GM23338 (cell line): ENCODE measurements at regions not wholly inside any gene's neighbourhood (a gene's known extent, or its start where the extent isn't known, plus 50 kb on each side); places are given as distances from the start of the nearest gene placed in this dataset.

ENCODE experiments used
- ATAC-seq: fragments of 200-7000 bp; cut with Tn5 transposase; 3 replicates; pipeline ENCODE4 v1.9.1; 2020
- DNase-seq: peaks from one replicate; pipeline ENCODE4 v3.0.0-alpha.2; 2015; ENCODE audit warnings: low spot score
- H2AFZ ChIP-seq: fragments of 200-600 bp; sonication (generic); 2 replicates; pipeline ENCODE4 v1.8.0; 2016; ENCODE audit warnings: antibody characterized with exemption, mild to moderate bottlenecking, moderate library complexity
- H3F3A ChIP-seq: fragments of 200-600 bp; sonication (generic); replicated peaks from 2 replicates; pipeline ENCODE4 v1.8.0; 2017; ENCODE audit warnings: antibody characterized with exemption, mixed run types, low read depth
- H3K27ac ChIP-seq: fragments of 200-600 bp; sonication (generic); 2 replicates; pipeline ENCODE4 v1.6.1; 2016; ENCODE audit warnings: low read depth
- H3K27me3 ChIP-seq: fragments of 200-600 bp; sonication (generic); 2 replicates; pipeline ENCODE4 v1.8.0; 2016; ENCODE audit warnings: mild to moderate bottlenecking, mixed run types, moderate library complexity; ENCODE audit not compliant: insufficient read depth
- H3K36me3 ChIP-seq: fragments of 200-600 bp; sonication (generic); 2 replicates; pipeline ENCODE4 v1.8.0; 2016; ENCODE audit warnings: mild to moderate bottlenecking; ENCODE audit not compliant: insufficient read depth
- H3K4me1 ChIP-seq: fragments of 200-600 bp; sonication (generic); 2 replicates; pipeline ENCODE4 v1.8.0; 2016; ENCODE audit warnings: mild to moderate bottlenecking, moderate library complexity; ENCODE audit not compliant: insufficient read depth
- H3K4me2 ChIP-seq: fragments of 200-600 bp; sonication (generic); 2 replicates; pipeline ENCODE4 v1.7.1; 2017; ENCODE audit warnings: mixed run types
- H3K4me3 ChIP-seq: fragments of 200-600 bp; sonication (generic); 2 replicates; pipeline ENCODE4 v1.6.1; 2016; ENCODE audit warnings: mixed run types
- H3K79me2 ChIP-seq: fragments of 200-600 bp; sonication (generic); replicated peaks from 2 replicates; pipeline ENCODE4 v1.8.0; 2017; ENCODE audit warnings: mild to moderate bottlenecking; ENCODE audit not compliant: insufficient read depth
- H3K9me2 ChIP-seq: fragments of 200-600 bp; sonication (generic); 2 replicates; pipeline ENCODE4 v1.8.0; 2017; ENCODE audit not compliant: insufficient read depth
- H4K20me1 ChIP-seq: fragments of 200-600 bp; sonication (generic); replicated peaks from 2 replicates; pipeline ENCODE4 v1.8.0; 2017; ENCODE audit warnings: mild to moderate bottlenecking; ENCODE audit not compliant: insufficient read depth
- H3K27ac Mint-ChIP-seq: 2 replicates; pipeline ENCODE4 v1.8.0; 2020; ENCODE audit warnings: inconsistent platforms, mild to moderate bottlenecking, moderate library complexity, mixed read lengths
- H3K27me3 Mint-ChIP-seq: 3 replicates; pipeline ENCODE4 v1.8.0; 2022; ENCODE audit warnings: low read depth, mild to moderate bottlenecking, moderate library complexity, mixed read lengths, inconsistent platforms; ENCODE audit not compliant: insufficient read depth, poor library complexity
- H3K36me3 Mint-ChIP-seq: 3 replicates; pipeline ENCODE4 v1.8.0; 2021; ENCODE audit warnings: low read depth, mild to moderate bottlenecking, inconsistent platforms, moderate library complexity, mixed read lengths
- H3K4me1 Mint-ChIP-seq: 3 replicates; pipeline ENCODE4 v1.8.0; 2020; ENCODE audit warnings: mild to moderate bottlenecking, inconsistent platforms, mixed read lengths
- H3K4me3 Mint-ChIP-seq: 3 replicates; pipeline ENCODE4 v1.8.0; 2021; ENCODE audit warnings: moderate library complexity, mild to moderate bottlenecking, inconsistent platforms, mixed read lengths
- H3K9me3 Mint-ChIP-seq: 3 replicates; pipeline ENCODE4 v1.8.0; 2020; ENCODE audit warnings: moderate library complexity, mild to moderate bottlenecking, inconsistent platforms, mixed read lengths
- CREB1 ChIP-seq: fragments of 250-450 bp; sonication (Bioruptor Pico); IDR thresholded peaks from 2 replicates; pipeline ENCODE4 v1.5.0; 2020; ENCODE audit warnings: low read depth, mild to moderate bottlenecking, moderate library complexity
- EZH2 ChIP-seq: fragments of 200-600 bp; sonication (generic); IDR thresholded peaks from one replicate; pipeline ENCODE4 v1.8.0; 2017; ENCODE audit warnings: antibody characterized with exemption, mild to moderate bottlenecking, low read depth; ENCODE audit not compliant: unreplicated experiment
- EZH2phosphoT487 ChIP-seq: fragments of 200-600 bp; sonication (generic); IDR thresholded peaks from one replicate; pipeline ENCODE4 v1.8.1; 2018; ENCODE audit warnings: antibody characterized with exemption; ENCODE audit not compliant: unreplicated experiment
- JUNB ChIP-seq: IDR thresholded peaks from one replicate; pipeline ENCODE4 v1.6.1; 2016; ENCODE audit warnings: antibody characterized with exemption; ENCODE audit not compliant: unreplicated experiment
- NANOG ChIP-seq: IDR thresholded peaks from 2 replicates; pipeline ENCODE4 v1.6.1; 2016; ENCODE audit warnings: antibody characterized with exemption, borderline replicate concordance
- POLR2AphosphoS5 ChIP-seq: IDR thresholded peaks from 2 replicates; pipeline ENCODE4 v1.6.1; 2016; ENCODE audit warnings: antibody characterized with exemption, low read depth
- STAT1 ChIP-seq: IDR thresholded peaks from one replicate; pipeline ENCODE4 v1.6.1; 2016; ENCODE audit warnings: antibody characterized with exemption; ENCODE audit not compliant: unreplicated experiment
- ZNF114 ChIP-seq: fragments of 250-450 bp; sonication (Bioruptor Pico); IDR thresholded peaks from 2 replicates; pipeline ENCODE4 v1.5.0; 2020; ENCODE audit warnings: mild to moderate bottlenecking, moderate library complexity
- ZNF331 ChIP-seq: fragments of 250-450 bp; sonication (Bioruptor Pico); IDR thresholded peaks from 2 replicates; pipeline ENCODE4 v1.5.0; 2020; ENCODE audit warnings: low read depth, mild to moderate bottlenecking, moderate library complexity
- TF ChIP-seq, protein P1 (sequence below): IDR thresholded peaks from one replicate; pipeline ENCODE4 v1.6.1; 2018; ENCODE audit warnings: antibody characterized with exemption; ENCODE audit not compliant: unreplicated experiment
- TF ChIP-seq, protein P2 (sequence below): IDR thresholded peaks from 2 replicates; pipeline ENCODE4 v1.6.1; 2016; ENCODE audit warnings: antibody characterized with exemption
- TF ChIP-seq, protein P3 (sequence below): fragments of 250-450 bp; sonication (Bioruptor Pico); IDR thresholded peaks from 2 replicates; pipeline ENCODE4 v1.5.0; 2020; ENCODE audit warnings: mild to moderate bottlenecking, moderate library complexity

DNA sequence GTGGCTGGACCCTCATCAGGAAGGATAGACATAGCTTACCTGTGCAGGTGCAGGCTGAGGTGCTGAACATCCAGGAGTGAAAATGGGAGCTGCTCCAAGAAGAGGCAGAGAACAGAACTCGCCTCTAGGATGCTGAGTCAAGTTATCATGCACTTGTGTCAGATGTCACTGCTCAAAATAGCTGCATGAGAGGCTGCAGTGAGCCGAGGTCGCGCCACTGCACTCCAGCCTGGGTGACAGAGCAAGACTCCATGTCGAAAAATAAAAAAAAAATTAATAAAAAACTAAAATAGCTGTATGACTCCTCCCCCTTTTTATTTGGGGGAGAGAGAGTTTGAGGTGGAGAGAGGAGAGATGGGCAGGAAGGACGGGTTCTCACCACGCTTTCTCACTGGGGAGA lies 148.8 kb downstream of the FOXL1 start:
- DNase-seq = no peak
- no peak overlapping the region for H2AFZ ChIP-seq
- H3K27me3 ChIP-seq = no peaks in the 10 kb centered on the region
- Mint-ChIP-seq H3K27me3 (peaks cover 6% of the 10 kb centered on the region), H3K4me3 (no peak overlapping the region), H3K4me1 (peaks cover 17% of the 10 kb centered on the region), H3K9me3 (no peaks in the 10 kb centered on the region), H3K36me3 (no peaks in the 10 kb centered on the region), H3K27ac (no peak overlapping the region)
- H3K27ac ChIP-seq = no peak overlapping the region
- TF ChIP-seq EZH2 = no peak
- no peak for TF ChIP-seq POLR2AphosphoS5
- no peak for TF ChIP-seq EZH2phosphoT487
- no peak for TF ChIP-seq ZNF331 (CRISPR knock-in tag)
- no peak for TF ChIP-seq JUNB
- TF ChIP-seq STAT1 = no peak
- no peaks in the 10 kb centered on the region for H3K79me2 ChIP-seq
- H3K4me3 ChIP-seq = no peak overlapping the region
- no peaks in the 10 kb centered on the region for H4K20me1 ChIP-seq
- no peaks in the 10 kb centered on the region for H3K9me2 ChIP-seq
- H3K4me1 ChIP-seq = no peaks in the 10 kb centered on the region
- no peaks in the 10 kb centered on the region for H3F3A ChIP-seq
- no peak overlapping the region for H3K4me2 ChIP-seq
- no peaks in the 10 kb centered on the region for H3K36me3 ChIP-seq
- ATAC-seq = no peak

DNA sequence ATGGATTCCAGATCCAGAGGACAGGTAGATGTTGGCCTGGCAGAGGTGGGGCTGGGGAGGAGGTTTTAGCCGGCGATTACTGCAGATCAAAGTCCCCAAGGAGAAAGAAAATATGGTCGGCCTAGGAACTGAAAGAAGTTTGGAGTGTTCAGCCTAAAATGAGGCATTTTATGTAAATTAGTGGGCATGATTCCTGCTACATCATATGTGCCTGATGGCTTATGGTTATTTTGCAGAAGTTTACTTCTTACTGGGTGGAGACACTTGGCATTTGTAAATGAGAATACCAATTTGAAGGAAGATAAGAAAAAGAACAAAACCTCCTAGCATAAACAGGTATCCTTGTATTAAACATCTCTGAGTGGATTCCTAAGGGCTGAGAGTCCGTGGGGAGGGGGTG lies 149.3 kb downstream of the FOXL1 start:
- Mint-ChIP-seq H3K36me3 (no peaks in the 10 kb centered on the region), H3K4me1 (peaks cover 21% of the 10 kb centered on the region), H3K9me3 (no peaks in the 10 kb centered on the region), H3K27me3 (peaks cover 11% of the 10 kb centered on the region), H3K27ac (no peak overlapping the region), H3K4me3 (no peak overlapping the region)
- ATAC-seq (no peak), DNase-seq (no peak)
- no peak overlapping the region for H3K27ac ChIP-seq
- no peak overlapping the region for H3K4me2 ChIP-seq
- H2AFZ ChIP-seq = no peak overlapping the region
- no peaks in the 10 kb centered on the region for H4K20me1 ChIP-seq
- no peaks in the 10 kb centered on the region for H3K36me3 ChIP-seq
- no peaks in the 10 kb centered on the region for H3F3A ChIP-seq
- H3K4me3 ChIP-seq = no peak overlapping the region
- no peaks in the 10 kb centered on the region for H3K27me3 ChIP-seq
- peaks cover 4% of the 10 kb centered on the region; the same call in 1 of the 2 replicates for H3K4me1 ChIP-seq
- no peaks in the 10 kb centered on the region for H3K9me2 ChIP-seq
- H3K79me2 ChIP-seq = no peaks in the 10 kb centered on the region
- no peak for TF ChIP-seq ZNF331 (CRISPR knock-in tag)
- TF ChIP-seq, protein P1, sequence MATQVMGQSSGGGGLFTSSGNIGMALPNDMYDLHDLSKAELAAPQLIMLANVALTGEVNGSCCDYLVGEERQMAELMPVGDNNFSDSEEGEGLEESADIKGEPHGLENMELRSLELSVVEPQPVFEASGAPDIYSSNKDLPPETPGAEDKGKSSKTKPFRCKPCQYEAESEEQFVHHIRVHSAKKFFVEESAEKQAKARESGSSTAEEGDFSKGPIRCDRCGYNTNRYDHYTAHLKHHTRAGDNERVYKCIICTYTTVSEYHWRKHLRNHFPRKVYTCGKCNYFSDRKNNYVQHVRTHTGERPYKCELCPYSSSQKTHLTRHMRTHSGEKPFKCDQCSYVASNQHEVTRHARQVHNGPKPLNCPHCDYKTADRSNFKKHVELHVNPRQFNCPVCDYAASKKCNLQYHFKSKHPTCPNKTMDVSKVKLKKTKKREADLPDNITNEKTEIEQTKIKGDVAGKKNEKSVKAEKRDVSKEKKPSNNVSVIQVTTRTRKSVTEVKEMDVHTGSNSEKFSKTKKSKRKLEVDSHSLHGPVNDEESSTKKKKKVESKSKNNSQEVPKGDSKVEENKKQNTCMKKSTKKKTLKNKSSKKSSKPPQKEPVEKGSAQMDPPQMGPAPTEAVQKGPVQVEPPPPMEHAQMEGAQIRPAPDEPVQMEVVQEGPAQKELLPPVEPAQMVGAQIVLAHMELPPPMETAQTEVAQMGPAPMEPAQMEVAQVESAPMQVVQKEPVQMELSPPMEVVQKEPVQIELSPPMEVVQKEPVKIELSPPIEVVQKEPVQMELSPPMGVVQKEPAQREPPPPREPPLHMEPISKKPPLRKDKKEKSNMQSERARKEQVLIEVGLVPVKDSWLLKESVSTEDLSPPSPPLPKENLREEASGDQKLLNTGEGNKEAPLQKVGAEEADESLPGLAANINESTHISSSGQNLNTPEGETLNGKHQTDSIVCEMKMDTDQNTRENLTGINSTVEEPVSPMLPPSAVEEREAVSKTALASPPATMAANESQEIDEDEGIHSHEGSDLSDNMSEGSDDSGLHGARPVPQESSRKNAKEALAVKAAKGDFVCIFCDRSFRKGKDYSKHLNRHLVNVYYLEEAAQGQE = no peak
- TF ChIP-seq, protein P2, sequence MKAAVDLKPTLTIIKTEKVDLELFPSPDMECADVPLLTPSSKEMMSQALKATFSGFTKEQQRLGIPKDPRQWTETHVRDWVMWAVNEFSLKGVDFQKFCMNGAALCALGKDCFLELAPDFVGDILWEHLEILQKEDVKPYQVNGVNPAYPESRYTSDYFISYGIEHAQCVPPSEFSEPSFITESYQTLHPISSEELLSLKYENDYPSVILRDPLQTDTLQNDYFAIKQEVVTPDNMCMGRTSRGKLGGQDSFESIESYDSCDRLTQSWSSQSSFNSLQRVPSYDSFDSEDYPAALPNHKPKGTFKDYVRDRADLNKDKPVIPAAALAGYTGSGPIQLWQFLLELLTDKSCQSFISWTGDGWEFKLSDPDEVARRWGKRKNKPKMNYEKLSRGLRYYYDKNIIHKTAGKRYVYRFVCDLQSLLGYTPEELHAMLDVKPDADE = no peak
- no peak for TF ChIP-seq ZNF114 (CRISPR knock-in tag)
- no peak for TF ChIP-seq EZH2phosphoT487
- no peak for TF ChIP-seq EZH2
- TF ChIP-seq POLR2AphosphoS5 = no peak
- no peak for TF ChIP-seq CREB1 (CRISPR knock-in tag)
- no peak for TF ChIP-seq NANOG
- TF ChIP-seq, protein P3, sequence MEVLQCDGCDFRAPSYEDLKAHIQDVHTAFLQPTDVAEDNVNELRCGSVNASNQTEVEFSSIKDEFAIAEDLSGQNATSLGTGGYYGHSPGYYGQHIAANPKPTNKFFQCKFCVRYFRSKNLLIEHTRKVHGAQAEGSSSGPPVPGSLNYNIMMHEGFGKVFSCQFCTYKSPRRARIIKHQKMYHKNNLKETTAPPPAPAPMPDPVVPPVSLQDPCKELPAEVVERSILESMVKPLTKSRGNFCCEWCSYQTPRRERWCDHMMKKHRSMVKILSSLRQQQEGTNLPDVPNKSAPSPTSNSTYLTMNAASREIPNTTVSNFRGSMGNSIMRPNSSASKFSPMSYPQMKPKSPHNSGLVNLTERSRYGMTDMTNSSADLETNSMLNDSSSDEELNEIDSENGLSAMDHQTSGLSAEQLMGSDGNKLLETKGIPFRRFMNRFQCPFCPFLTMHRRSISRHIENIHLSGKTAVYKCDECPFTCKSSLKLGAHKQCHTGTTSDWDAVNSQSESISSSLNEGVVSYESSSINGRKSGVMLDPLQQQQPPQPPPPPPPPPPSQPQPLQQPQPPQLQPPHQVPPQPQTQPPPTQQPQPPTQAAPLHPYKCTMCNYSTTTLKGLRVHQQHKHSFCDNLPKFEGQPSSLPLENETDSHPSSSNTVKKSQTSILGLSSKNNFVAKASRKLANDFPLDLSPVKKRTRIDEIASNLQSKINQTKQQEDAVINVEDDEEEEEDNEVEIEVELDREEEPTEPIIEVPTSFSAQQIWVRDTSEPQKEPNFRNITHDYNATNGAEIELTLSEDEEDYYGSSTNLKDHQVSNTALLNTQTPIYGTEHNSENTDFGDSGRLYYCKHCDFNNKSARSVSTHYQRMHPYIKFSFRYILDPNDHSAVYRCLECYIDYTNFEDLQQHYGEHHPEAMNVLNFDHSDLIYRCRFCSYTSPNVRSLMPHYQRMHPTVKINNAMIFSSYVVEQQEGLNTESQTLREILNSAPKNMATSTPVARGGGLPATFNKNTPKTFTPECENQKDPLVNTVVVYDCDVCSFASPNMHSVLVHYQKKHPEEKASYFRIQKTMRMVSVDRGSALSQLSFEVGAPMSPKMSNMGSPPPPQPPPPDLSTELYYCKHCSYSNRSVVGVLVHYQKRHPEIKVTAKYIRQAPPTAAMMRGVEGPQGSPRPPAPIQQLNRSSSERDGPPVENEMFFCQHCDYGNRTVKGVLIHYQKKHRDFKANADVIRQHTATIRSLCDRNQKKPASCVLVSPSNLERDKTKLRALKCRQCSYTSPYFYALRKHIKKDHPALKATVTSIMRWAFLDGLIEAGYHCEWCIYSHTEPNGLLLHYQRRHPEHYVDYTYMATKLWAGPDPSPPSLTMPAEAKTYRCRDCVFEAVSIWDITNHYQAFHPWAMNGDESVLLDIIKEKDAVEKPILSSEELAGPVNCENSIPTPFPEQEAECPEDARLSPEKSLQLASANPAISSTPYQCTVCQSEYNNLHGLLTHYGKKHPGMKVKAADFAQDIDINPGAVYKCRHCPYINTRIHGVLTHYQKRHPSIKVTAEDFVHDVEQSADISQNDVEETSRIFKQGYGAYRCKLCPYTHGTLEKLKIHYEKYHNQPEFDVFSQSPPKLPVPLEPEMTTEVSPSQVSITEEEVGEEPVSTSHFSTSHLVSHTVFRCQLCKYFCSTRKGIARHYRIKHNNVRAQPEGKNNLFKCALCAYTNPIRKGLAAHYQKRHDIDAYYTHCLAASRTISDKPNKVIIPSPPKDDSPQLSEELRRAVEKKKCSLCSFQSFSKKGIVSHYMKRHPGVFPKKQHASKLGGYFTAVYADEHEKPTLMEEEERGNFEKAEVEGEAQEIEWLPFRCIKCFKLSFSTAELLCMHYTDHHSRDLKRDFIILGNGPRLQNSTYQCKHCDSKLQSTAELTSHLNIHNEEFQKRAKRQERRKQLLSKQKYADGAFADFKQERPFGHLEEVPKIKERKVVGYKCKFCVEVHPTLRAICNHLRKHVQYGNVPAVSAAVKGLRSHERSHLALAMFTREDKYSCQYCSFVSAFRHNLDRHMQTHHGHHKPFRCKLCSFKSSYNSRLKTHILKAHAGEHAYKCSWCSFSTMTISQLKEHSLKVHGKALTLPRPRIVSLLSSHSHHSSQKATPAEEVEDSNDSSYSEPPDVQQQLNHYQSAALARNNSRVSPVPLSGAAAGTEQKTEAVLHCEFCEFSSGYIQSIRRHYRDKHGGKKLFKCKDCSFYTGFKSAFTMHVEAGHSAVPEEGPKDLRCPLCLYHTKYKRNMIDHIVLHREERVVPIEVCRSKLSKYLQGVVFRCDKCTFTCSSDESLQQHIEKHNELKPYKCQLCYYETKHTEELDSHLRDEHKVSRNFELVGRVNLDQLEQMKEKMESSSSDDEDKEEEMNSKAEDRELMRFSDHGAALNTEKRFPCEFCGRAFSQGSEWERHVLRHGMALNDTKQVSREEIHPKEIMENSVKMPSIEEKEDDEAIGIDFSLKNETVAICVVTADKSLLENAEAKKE (CRISPR knock-in tag) = no peak
- TF ChIP-seq STAT1 = no peak
